ENCODE measurements at regions not wholly inside any gene's neighbourhood (a gene's known extent, or its start where the extent isn't known, plus 50 kb on each side); places are given as distances from the start of the nearest gene placed in this dataset.

DNA sequence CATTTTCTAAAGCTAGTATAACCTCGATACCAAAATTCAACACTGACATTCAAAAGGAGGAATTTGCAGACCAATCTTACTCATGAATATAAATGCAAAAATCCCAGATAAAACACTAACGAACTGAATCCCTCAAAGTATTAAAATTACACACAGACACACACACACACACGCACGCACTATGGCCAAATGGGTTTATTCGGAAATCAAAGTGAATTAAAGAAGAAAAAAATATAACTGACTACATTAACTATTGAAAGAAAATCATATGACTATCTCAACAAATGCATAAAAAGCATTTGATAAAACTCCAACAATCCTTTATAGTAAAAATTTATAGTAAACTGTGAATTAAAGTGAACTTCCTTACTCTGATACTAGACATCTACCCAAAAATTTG, 97.9 kb upstream of the HNRNPA3 start:
- no peak for DNase-seq (ENCODE audit: low read depth, low spot score)

- DNase-seq (ENCODE audit: low read depth, low spot score) = no peak
Measured at GRCh38 chr2:177117755-177118154, 94.8 kb upstream of the HNRNPA3 start.

- DNase-seq (ENCODE audit: low read depth, low spot score) = no peak
Measured at GRCh38 chr2:177118636-177119035, 94.0 kb upstream of the HNRNPA3 start.

- DNase-seq (ENCODE audit: low read depth, low spot score) = no peak
Measured at GRCh38 chr2:177119099-177119498, 93.5 kb upstream of the HNRNPA3 start.

DNA sequence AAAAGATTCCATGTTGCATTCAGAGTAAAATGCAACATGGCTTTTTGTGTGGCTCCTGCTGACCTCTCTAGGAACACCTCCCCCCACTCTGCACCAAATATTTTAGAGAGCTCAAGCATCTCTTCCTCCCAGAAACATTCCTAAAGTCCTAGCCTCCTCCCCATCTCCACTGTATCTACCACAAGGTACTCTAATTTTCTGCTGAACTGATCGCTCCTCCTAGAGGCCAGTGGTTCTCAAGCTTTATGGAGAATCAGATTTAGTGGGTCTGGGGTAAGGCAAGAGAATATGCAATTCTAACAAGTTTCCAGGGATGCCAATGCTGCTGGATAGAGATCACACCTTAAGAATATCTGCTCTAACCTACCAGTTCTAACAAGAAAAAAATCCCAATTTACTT, 89.5 kb upstream of the HNRNPA3 start:
- no peak for DNase-seq (ENCODE audit: low read depth, low spot score)

GRCh38 chr2:177124371-177124770, 88.2 kb upstream of the HNRNPA3 start:
- DNase-seq (ENCODE audit: low read depth, low spot score) = no peak

DNA sequence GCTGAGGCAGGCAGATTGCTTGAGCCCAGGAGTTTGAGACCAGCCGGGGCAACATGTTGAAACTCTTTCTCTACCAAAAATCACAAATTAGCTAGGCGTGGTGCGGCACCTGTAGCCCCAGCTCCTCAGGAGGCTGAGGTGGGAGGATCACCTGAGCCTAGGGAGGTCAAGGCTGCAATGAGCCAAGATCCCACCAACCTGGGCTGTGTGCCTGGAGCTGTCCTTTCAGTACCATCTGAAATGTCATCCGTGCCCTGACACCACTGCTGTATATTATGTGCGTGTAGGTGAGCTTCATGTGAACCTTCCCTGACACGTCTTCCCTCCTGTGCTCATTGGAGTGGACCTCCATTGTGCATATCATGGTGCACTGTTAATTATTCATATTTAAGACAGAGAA, 84.8 kb upstream of the HNRNPA3 start:
- DNase-seq (ENCODE audit: low read depth, low spot score) = no peak

DNA sequence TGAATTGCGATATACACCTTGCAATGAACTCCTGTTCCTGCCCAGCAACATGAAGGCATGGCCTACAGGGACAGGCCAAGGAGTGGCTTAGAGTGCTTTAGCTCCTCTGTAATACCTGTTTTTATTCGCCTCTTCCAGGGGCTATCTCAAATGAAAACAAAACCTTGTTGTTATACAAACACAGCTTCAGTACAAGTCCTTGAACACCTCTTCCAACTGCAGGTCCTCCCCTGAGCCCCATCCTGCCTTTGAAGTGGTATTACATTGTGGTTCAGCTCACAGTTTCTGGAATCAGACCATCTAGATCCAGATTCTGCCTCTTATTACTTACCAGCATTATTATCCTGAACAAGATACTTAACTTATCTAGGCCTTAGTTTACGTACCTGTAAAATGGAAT, 83.0 kb upstream of the HNRNPA3 start:
- no peak for DNase-seq (ENCODE audit: low read depth, low spot score)

GRCh38 chr2:177131858-177132257, 80.7 kb upstream of the HNRNPA3 start:
- DNase-seq (ENCODE audit: low read depth, low spot score) = no peak

GRCh38 chr2:177138823-177139222, 73.8 kb upstream of the HNRNPA3 start:
- DNase-seq (ENCODE audit: low read depth, low spot score) = no peak

- no peak for DNase-seq (ENCODE audit: low read depth, low spot score)
Measured at GRCh38 chr2:177141866-177142265, 70.7 kb upstream of the HNRNPA3 start.

GRCh38 chr2:177143444-177143843, 69.2 kb upstream of the HNRNPA3 start:
- no peak for DNase-seq (ENCODE audit: low read depth, low spot score)

GRCh38 chr2:177147093-177147694, 65.4 kb upstream of the HNRNPA3 start:
- no peak for DNase-seq (ENCODE audit: low read depth, low spot score)

- no peak for DNase-seq (ENCODE audit: low read depth, low spot score)
Measured at GRCh38 chr2:177147834-177148445, 64.7 kb upstream of the HNRNPA3 start.

DNA sequence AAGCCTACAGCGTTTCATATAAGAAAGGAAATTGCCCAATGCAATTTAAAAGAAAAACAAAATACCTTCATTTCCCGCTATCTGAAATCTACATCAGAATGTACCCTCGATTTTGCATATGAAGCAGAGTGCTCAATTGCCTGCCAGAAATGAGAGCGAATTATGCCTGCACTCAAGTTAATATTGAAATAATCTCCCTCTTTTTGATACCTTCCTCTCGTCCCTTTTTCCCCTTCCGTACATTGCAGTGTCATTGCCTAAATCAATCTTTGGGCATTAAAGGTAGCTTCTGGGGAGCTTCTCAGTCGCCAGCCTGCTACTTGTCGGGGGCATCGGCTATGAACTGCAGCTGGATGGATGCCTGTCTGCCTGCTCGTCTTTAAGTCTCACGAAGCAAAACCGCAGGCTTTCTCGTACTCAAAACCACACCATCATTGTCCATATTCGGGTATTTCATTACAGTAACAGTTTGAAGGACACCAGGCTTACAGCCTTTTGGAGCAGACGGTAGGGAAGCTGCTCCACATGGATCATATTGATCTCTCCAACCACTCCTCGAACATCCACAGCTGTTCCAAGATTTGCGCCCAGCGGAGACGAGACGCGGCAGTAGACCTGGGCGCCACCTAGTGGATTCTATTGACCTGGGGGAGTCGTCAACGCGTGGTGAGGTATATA, 64.0 kb upstream of the HNRNPA3 start:
- DNase-seq (ENCODE audit: low read depth, low spot score) = peak; percentile 67

- DNase-seq (ENCODE audit: low read depth, low spot score) = no peak
Measured at GRCh38 chr2:177149155-177149503, 63.5 kb upstream of the HNRNPA3 start.

DNA sequence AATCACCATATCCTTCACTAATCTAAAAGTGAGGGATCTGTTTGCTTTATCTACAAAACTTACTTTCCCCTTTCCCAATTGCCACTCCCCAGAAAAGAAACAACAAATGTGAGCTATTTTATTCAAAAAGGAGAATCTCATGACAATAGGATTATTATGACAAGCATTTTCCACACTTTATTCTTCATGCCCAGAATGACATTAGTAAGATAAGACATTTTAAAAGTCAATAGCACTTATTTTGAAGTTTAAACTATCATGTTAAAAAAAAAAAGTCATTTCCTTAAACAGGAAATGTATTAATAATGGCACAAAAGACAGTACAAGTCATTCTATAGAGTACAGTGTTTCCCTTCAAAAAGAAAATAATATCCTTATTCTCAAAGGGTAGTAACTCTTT, 58.8 kb upstream of the HNRNPA3 start:
- DNase-seq (ENCODE audit: low read depth, low spot score) = no peak

DNA sequence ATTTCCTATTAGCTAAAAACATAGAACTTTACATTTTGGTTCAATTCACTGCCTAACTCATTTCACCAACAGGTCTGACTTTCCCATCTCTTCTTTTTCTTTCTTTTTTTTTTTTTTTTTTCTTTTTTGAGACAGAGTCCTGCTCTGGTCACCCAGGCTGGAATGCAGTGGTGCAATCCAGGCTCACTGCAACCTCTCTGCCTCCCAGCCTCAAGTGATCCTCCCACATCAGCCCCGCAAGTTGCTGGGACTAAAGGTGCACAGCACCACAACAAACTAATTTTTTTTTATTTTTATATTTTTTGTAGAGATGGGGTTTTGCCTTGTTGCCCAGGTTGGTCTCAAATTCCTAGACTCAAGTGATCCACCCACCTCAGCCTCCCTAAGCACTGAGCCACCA, 57.8 kb upstream of the HNRNPA3 start:
- no peak for DNase-seq (ENCODE audit: low read depth, low spot score)

DNA sequence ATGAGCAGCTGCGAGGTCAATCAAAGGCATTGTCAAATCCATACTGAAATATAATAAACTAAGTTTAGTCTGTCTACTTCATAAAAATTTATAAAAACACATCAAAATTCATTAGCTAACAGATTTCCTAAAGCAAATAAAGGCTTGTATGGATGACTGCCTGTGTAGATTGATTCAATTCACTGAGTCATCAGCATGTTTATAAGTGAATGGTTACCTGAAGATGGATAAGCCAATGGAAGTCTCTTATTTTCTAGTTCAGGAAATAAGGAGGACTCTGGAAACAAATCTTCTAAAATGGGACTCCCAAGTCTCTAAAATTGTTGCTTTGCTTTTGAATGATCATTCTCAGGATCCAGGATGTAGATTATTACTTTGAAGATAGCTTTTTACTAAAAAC, 57.0 kb upstream of the HNRNPA3 start:
- no peak for DNase-seq (ENCODE audit: low read depth, low spot score)

- DNase-seq (ENCODE audit: low read depth, low spot score) = no peak
Measured at GRCh38 chr2:177161741-177162460, 50.7 kb upstream of the HNRNPA3 start.

All from iPS DF 19.7 (cell line).